ENCODE measurements at regions not wholly inside any gene's neighbourhood (a gene's known extent, or its start where the extent isn't known, plus 50 kb on each side); places are given as distances from the start of the nearest gene placed in this dataset.

- TF ChIP-seq CTCF (conservative IDR thresholded peaks at IDR 0.05) (no peak), ZFX (IDR thresholded peaks at IDR 0.05) (no peak)
These were observed 76.9 kb upstream of the ANO1 start for GRCh38 chr11:70001246-70001645.

Measured in C4-2B (cell line).